Upper lobe of right lung (tissue), 1 donor: ENCODE measurements at regions not wholly inside any gene's neighbourhood (a gene's known extent, or its start where the extent isn't known, plus 50 kb on each side); places are given as distances from the start of the nearest gene placed in this dataset.

Experiments used
- ATAC-seq: fragments of 200-7000 bp; cut with Tn5 transposase; one replicate; pipeline ENCODE4 v1.9.1; 2020; ENCODE audit warnings: mild to moderate bottlenecking, moderate library complexity
- DNase-seq: peaks from one replicate; pipeline ENCODE4 v3.0.0-alpha.2; 2020
- H3K27ac ChIP-seq: fragments of 200-600 bp; one replicate; pipeline ENCODE4 v1.8.0; 2022
- H3K27me3 ChIP-seq: fragments of 200-600 bp; one replicate; pipeline ENCODE4 v1.8.0; 2022; ENCODE audit warnings: mild to moderate bottlenecking
- H3K36me3 ChIP-seq: fragments of 200-600 bp; one replicate; pipeline ENCODE4 v1.8.0; 2022
- H3K4me1 ChIP-seq: fragments of 200-600 bp; one replicate; pipeline ENCODE4 v1.8.0; 2022
- H3K4me3 ChIP-seq: fragments of 200-600 bp; one replicate; pipeline ENCODE4 v1.8.0; 2022; ENCODE audit warnings: mild to moderate bottlenecking
- H3K9me3 ChIP-seq: fragments of 200-600 bp; one replicate; pipeline ENCODE4 v1.8.0; 2022
- CTCF ChIP-seq: fragments of 200-600 bp; IDR thresholded peaks from one replicate; pipeline ENCODE4 v1.8.0; 2022; ENCODE audit warnings: antibody characterized with exemption
- intact Hi-C: fragments of 100-400 bp; cut with DNase I; formaldehyde crosslinking; loops from one replicate; pipeline ENCODE4 v1.11.0; 2022
- donor health status: DM: no; HTN: yes; CAD: no; lungs with severe emphysema.

- DNase-seq (no peak), ATAC-seq (peak; percentile 43)
- no peaks in the 10 kb centered on the region for H3K27me3 ChIP-seq
- H3K4me3 ChIP-seq: no peak overlapping the region
- no peaks in the 10 kb centered on the region for H3K9me3 ChIP-seq
- intact Hi-C loops: no loop called here
- TF ChIP-seq CTCF: no peak
- no peaks in the 10 kb centered on the region for H3K4me1 ChIP-seq
- H3K27ac ChIP-seq: no peak overlapping the region
- no peaks in the 10 kb centered on the region for H3K36me3 ChIP-seq
Measured at GRCh38 chr17:70230850-70231640, 61.7 kb downstream of the KCNJ2 start.

- Histone ChIP-seq H3K4me3 (no peak overlapping the region), H3K27ac (no peak overlapping the region), H3K36me3 (no peaks in the 10 kb centered on the region), H3K9me3 (no peaks in the 10 kb centered on the region), H3K4me1 (no peaks in the 10 kb centered on the region), H3K27me3 (no peaks in the 10 kb centered on the region)
- no peak for ATAC-seq
- intact Hi-C loops: no loop called here
- no peak for TF ChIP-seq CTCF
- DNase-seq: no peak
Measured at GRCh38 chr17:70232466-70232865, 63.1 kb downstream of the KCNJ2 start.

GRCh38 chr17:70235252-70235651 is 65.9 kb downstream of the KCNJ2 start:
- intact Hi-C loops: no loop called here
- TF ChIP-seq CTCF: no peak
- H3K36me3 ChIP-seq: no peaks in the 10 kb centered on the region
- H3K4me3 ChIP-seq: no peak overlapping the region
- H3K27me3 ChIP-seq: no peaks in the 10 kb centered on the region
- no peaks in the 10 kb centered on the region for H3K4me1 ChIP-seq
- no peaks in the 10 kb centered on the region for H3K9me3 ChIP-seq
- DNase-seq (no peak), ATAC-seq (no peak)
- no peak overlapping the region for H3K27ac ChIP-seq

GRCh38 chr17:70238228-70238627 is 68.9 kb downstream of the KCNJ2 start:
- no peaks in the 10 kb centered on the region for H3K36me3 ChIP-seq
- TF ChIP-seq CTCF: no peak
- no peaks in the 10 kb centered on the region for H3K9me3 ChIP-seq
- intact Hi-C loops: no loop called here
- no peaks in the 10 kb centered on the region for H3K4me1 ChIP-seq
- no peaks in the 10 kb centered on the region for H3K27me3 ChIP-seq
- DNase-seq (no peak), ATAC-seq (no peak)
- no peak overlapping the region for H3K27ac ChIP-seq
- no peak overlapping the region for H3K4me3 ChIP-seq

GRCh38 chr17:70238646-70239045 is 69.3 kb downstream of the KCNJ2 start:
- intact Hi-C loops: no loop called here
- no peaks in the 10 kb centered on the region for H3K27me3 ChIP-seq
- ATAC-seq: no peak
- H3K9me3 ChIP-seq: no peaks in the 10 kb centered on the region
- H3K4me1 ChIP-seq: no peaks in the 10 kb centered on the region
- no peak overlapping the region for H3K27ac ChIP-seq
- no peaks in the 10 kb centered on the region for H3K36me3 ChIP-seq
- H3K4me3 ChIP-seq: no peak overlapping the region
- DNase-seq: no peak
- TF ChIP-seq CTCF: no peak

GRCh38 chr17:70239391-70239826 is 70.1 kb downstream of the KCNJ2 start:
- ATAC-seq (no peak), DNase-seq (no peak)
- no peaks in the 10 kb centered on the region for H3K27me3 ChIP-seq
- H3K9me3 ChIP-seq: no peaks in the 10 kb centered on the region
- intact Hi-C loops: no loop called here
- H3K4me1 ChIP-seq: no peaks in the 10 kb centered on the region
- no peak overlapping the region for H3K27ac ChIP-seq
- no peak for TF ChIP-seq CTCF
- H3K4me3 ChIP-seq: no peak overlapping the region
- H3K36me3 ChIP-seq: no peaks in the 10 kb centered on the region
